ENCODE measurements at regions not wholly inside any gene's neighbourhood (a gene's known extent, or its start where the extent isn't known, plus 50 kb on each side); places are given as distances from the start of the nearest gene placed in this dataset.

GRCh38 chr10:131004276-131004675 lies 307.2 kb downstream of the TCERG1L start:
- TF ChIP-seq, protein P1, sequence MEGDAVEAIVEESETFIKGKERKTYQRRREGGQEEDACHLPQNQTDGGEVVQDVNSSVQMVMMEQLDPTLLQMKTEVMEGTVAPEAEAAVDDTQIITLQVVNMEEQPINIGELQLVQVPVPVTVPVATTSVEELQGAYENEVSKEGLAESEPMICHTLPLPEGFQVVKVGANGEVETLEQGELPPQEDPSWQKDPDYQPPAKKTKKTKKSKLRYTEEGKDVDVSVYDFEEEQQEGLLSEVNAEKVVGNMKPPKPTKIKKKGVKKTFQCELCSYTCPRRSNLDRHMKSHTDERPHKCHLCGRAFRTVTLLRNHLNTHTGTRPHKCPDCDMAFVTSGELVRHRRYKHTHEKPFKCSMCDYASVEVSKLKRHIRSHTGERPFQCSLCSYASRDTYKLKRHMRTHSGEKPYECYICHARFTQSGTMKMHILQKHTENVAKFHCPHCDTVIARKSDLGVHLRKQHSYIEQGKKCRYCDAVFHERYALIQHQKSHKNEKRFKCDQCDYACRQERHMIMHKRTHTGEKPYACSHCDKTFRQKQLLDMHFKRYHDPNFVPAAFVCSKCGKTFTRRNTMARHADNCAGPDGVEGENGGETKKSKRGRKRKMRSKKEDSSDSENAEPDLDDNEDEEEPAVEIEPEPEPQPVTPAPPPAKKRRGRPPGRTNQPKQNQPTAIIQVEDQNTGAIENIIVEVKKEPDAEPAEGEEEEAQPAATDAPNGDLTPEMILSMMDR (conservative IDR thresholded peaks at IDR 0.05; ENCODE audit: low read depth, low read length): no peak
- TF ChIP-seq EZH2 (IDR thresholded peaks at IDR 0.05; ENCODE audit: borderline replicate concordance, low read depth, low read length, poor library complexity, severe bottlenecking): no peak

Measured in A673 (cell line).